ENCODE measurements at regions not wholly inside any gene's neighbourhood (a gene's known extent, or its start where the extent isn't known, plus 50 kb on each side); places are given as distances from the start of the nearest gene placed in this dataset.

DNA sequence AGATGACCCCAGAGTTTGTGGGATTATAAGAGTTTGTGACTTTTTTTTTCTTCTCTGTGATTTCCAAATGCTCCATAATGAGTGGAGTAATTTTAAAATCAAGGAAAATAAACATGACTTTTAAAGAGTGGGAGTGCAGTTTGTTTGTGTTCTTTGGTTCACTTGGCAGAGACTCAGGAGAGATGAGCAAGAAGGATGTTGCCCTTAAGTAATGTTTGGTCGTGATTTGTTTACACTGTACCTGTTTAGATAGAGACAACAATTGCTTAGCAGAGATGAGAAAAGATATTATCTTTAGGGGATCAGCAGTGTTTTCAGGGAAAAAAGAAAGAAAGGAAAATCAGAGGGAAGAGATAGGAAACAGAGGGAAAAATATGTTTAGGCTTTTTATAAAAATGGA is 170.8 kb downstream of the ADSS2 start:
- no peak for ATAC-seq
- intact Hi-C loops (cut with DNase I), result no loop called here
- Histone ChIP-seq H3K36me3 (no peaks in the 10 kb centered on the region), H3K4me3 (no peak overlapping the region), H3K27ac (no peak overlapping the region), H3K9me3 (no peaks in the 10 kb centered on the region), H3K27me3 (no peaks in the 10 kb centered on the region), H3K4me1 (no peaks in the 10 kb centered on the region)
- DNase-seq, result no peak
- 37 to 49% (median 40%) methylated on average over 1 of the region's 1 CpG for WGBS, 4 donors
- no peak for TF ChIP-seq POLR2A (IDR thresholded peaks at IDR 0.05)
- TF ChIP-seq, protein P1, sequence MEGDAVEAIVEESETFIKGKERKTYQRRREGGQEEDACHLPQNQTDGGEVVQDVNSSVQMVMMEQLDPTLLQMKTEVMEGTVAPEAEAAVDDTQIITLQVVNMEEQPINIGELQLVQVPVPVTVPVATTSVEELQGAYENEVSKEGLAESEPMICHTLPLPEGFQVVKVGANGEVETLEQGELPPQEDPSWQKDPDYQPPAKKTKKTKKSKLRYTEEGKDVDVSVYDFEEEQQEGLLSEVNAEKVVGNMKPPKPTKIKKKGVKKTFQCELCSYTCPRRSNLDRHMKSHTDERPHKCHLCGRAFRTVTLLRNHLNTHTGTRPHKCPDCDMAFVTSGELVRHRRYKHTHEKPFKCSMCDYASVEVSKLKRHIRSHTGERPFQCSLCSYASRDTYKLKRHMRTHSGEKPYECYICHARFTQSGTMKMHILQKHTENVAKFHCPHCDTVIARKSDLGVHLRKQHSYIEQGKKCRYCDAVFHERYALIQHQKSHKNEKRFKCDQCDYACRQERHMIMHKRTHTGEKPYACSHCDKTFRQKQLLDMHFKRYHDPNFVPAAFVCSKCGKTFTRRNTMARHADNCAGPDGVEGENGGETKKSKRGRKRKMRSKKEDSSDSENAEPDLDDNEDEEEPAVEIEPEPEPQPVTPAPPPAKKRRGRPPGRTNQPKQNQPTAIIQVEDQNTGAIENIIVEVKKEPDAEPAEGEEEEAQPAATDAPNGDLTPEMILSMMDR (IDR thresholded peaks at IDR 0.05), result no peak

DNA sequence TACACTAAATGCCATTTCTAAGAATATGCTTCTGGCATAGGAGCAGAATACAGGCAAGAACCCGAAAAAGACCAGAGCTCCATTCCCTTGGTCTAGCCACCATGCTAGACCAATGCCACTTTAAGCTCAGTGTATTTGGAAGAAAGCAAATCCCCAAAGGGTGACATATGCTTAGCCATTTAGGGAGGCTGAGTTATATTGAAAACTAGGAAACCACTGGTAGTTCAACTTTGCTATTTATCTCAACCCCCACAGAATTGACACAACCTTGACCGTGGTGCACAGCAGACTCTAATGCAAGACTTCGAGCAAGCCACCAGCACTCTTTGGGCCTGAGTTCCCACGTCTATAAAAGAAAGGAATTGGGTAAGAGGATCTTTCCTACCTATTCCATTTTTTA is 167.9 kb downstream of the ADSS2 start:
- Histone ChIP-seq H3K36me3 (no peaks in the 10 kb centered on the region), H3K27me3 (no peaks in the 10 kb centered on the region), H3K4me1 (no peaks in the 10 kb centered on the region), H3K9me3 (peaks cover 0 to 4% (median 0%) of the 10 kb centered on the region in 12 donors), H3K27ac (no peak overlapping the region), H3K4me3 (no peak overlapping the region)
- DNase-seq (no peak), ATAC-seq (no peak)
- 80 to 89% (median 86%) methylated on average over 4 of the region's 4 CpGs for WGBS, 4 donors
- intact Hi-C loops (cut with DNase I), result no loop called here
- no peak for TF ChIP-seq POLR2A (IDR thresholded peaks at IDR 0.05)
- TF ChIP-seq, protein P1 (IDR thresholded peaks at IDR 0.05), result no peak

DNA sequence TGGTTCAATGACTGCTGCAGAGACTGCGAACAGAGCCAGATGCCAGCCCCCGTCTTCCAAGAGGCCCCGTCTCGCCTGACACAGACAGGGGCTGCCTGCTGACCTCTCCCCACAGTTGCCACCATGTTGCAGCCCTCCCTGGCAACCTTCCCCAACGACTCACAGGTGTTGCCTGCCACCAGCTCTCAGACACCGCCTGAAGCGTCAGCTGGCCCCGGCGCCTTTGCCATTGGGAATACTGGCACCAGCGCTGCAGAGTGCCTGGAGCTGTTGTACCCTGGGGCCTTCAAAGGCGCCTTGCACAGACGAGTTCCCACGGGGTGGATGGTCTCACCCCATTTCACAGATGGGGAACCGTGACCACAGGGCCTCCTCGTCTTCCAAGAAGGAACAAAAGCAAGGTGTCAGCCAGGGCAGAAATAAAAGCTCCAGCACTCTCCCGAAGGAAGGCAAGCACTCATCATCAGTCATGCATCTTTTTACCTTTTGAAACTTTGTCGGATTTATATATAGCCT is 167.0 kb downstream of the ADSS2 start:
- H3K36me3 ChIP-seq, result no peaks in the 10 kb centered on the region
- no peak for DNase-seq
- 88 to 96% (median 90%) methylated on average over 17 of the region's 17 CpGs for WGBS, 4 donors
- no peak for TF ChIP-seq POLR2A (IDR thresholded peaks at IDR 0.05)
- TF ChIP-seq, protein P1 (IDR thresholded peaks at IDR 0.05), result no peak
- H3K9me3 ChIP-seq, result peaks cover 0 to 9% (median 0%) of the 10 kb centered on the region in 12 donors
- no peak for ATAC-seq
- intact Hi-C loops (cut with DNase I), result no loop called here
- no peaks in the 10 kb centered on the region for H3K27me3 ChIP-seq
- no peaks in the 10 kb centered on the region for H3K4me1 ChIP-seq
- H3K27ac ChIP-seq, result no peak overlapping the region
- H3K4me3 ChIP-seq, result no peak overlapping the region

DNA sequence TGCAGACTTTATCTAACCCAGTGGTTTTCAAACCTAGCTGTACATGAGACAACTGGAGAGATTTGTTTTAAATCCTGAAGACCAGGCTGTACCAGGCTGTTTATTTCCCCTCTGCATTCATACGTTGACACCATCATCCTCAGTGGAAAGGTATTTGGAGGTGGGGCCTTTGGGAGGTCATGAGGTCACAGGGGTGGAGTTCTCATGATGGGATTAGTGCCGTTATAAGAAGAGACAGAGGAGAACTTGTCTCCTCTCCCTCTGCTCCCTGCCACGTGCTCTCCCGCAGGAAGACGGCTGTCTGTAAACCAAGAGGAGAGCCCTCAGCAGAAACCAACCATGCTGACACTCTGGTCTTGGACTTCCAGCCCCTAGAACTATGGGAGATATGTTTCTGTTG is 165.4 kb downstream of the ADSS2 start:
- Histone ChIP-seq H3K4me3 (no peak overlapping the region), H3K27ac (no peak overlapping the region), H3K27me3 (no peaks in the 10 kb centered on the region), H3K4me1 (no peaks in the 10 kb centered on the region), H3K9me3 (peaks cover 0 to 9% (median 0%) of the 10 kb centered on the region in 12 donors), H3K36me3 (no peaks in the 10 kb centered on the region)
- WGBS, 4 donors, result 70 to 86% (median 76%) methylated on average over 5 of the region's 5 CpGs
- ATAC-seq (no peak), DNase-seq (no peak)
- intact Hi-C loops (cut with DNase I), result no loop called here
- no peak for TF ChIP-seq POLR2A (IDR thresholded peaks at IDR 0.05)
- TF ChIP-seq, protein P1 (IDR thresholded peaks at IDR 0.05), result no peak
